ENCODE measurements at regions not wholly inside any gene's neighbourhood (a gene's known extent, or its start where the extent isn't known, plus 50 kb on each side); places are given as distances from the start of the nearest gene placed in this dataset.

DNA sequence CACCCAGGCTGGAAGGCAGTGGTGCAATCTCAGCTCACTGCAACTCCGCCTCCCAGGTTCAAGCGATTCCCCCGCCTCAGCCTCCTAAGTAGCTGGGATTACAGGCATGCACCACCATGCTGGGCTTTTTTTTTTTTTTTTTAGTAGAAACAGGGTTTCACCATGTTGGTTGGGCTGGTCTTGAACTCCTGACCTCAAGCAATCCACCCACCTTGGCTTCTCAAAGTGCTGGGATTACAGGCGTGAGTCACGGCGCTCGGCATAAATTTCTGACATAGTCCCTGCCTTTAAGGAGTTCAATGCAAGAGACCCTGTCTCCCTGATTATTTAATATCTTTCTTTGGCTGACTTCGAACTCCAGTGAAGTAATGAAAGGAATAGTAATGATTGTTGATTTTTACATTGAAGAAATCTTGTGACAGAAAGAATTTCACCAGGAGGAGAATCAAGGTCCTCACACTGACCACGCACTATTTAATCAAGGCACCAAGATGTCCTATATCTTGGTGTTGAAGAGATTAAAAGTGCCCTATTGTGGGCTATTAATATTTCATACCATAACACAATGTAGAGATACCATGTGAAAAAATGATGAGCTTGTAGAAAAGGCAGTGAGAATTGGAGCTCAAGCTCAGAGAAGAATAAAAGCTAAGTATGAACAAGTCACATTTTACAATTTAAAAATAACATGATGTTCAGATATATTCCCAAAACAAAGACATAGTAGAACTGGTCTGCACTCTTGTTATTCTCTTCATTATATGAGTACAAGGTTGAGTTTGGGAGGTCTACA lies 71.6 kb upstream of the BLID start:
- H3K27me3 ChIP-seq = no peaks in the 10 kb centered on the region
- intact Hi-C loops (cut with DNase I) = no loop called here
- TF ChIP-seq POLR2A (IDR thresholded peaks at IDR 0.05) (no peak), CTCF (IDR thresholded peaks at IDR 0.05) (no peak), EP300 (IDR thresholded peaks at IDR 0.05) (no peak)
- no peaks in the 10 kb centered on the region for H3K36me3 ChIP-seq
- peaks cover 1% of the 10 kb centered on the region for H3K4me1 ChIP-seq (ENCODE audit: insufficient read depth)
- no peak for DNase-seq
- 96 to 99% (median 98%) methylated on average over 9 of the region's 9 CpGs for WGBS, 3 donors
- no peak overlapping the region for H3K4me3 ChIP-seq
- no peak overlapping the region for H3K27ac ChIP-seq
- H3K9me3 ChIP-seq = no peaks in the 10 kb centered on the region

DNA sequence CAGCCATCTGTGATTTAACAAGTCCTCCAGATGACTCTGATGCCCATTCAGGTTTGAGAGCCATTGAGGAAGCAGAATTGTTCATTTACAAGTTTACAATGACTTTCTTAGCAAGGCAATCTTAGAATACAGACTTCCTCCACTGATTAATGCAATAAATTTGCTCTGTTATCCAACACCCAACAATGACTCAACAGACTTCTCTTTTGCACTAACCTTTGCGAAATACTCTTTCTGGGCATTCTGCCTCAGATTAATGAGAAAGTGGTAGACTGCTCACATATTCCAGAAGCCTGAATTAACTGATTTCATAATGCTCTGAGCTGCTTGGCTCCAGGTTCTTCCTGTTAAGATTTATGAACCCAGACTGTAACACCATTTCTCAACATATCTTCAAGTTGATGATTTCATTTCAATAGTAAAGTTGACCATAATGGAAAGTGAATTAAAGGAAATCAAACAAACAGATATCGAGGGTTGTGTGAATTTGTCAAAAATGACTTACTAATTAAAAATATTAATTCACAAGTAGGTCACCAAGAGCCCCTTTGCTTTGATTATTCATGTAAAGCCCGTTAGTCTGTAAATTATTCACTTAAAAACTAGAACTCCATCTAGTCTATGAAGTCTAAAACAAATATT lies 70.5 kb upstream of the BLID start:
- intact Hi-C loops (cut with DNase I) = no loop called here
- Histone ChIP-seq H3K27ac (no peak overlapping the region), H3K4me3 (no peak overlapping the region), H3K4me1 (ENCODE audit: insufficient read depth) (peaks cover 1% of the 10 kb centered on the region), H3K36me3 (no peaks in the 10 kb centered on the region), H3K27me3 (no peaks in the 10 kb centered on the region), H3K9me3 (no peaks in the 10 kb centered on the region)
- no peak for DNase-seq
- TF ChIP-seq EP300 (IDR thresholded peaks at IDR 0.05) (no peak), POLR2A (IDR thresholded peaks at IDR 0.05) (no peak), CTCF (IDR thresholded peaks at IDR 0.05) (no peak)
- WGBS, 3 donors = 67 to 89% (median 80%) methylated on average over 3 of the region's 3 CpGs

DNA sequence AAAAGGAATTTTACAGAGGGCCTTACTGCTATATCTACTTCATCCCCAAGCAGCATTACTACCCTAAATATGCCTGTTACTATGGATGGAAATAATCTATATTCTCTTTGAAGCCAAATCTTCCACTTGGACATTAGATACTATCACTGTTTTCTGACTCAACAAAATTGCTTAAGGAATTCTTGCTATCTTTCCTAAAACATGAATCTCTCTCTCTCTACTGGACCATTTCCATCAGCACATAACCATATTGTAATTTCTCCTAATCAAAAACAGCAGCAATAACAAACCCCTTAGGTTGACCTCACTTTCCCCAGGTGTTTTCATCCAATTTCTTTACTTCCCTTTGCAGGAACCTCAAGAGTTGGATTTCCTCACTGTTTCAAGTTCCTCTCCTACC lies 67.9 kb upstream of the BLID start:
- no peaks in the 10 kb centered on the region for H3K9me3 ChIP-seq
- no peak overlapping the region for H3K4me3 ChIP-seq
- DNase-seq = no peak
- H3K27me3 ChIP-seq = no peaks in the 10 kb centered on the region
- H3K36me3 ChIP-seq = no peaks in the 10 kb centered on the region
- intact Hi-C loops (cut with DNase I) = no loop called here
- H3K4me1 ChIP-seq (ENCODE audit: insufficient read depth) = no peaks in the 10 kb centered on the region
- no peak for TF ChIP-seq POLR2A (IDR thresholded peaks at IDR 0.05)
- no peak for TF ChIP-seq CTCF (IDR thresholded peaks at IDR 0.05)
- TF ChIP-seq EP300 (IDR thresholded peaks at IDR 0.05) = no peak
- H3K27ac ChIP-seq = no peak overlapping the region

GRCh38 chr11:122181893-122182292 lies 65.9 kb upstream of the BLID start:
- Histone ChIP-seq H3K4me3 (no peak overlapping the region), H3K36me3 (no peaks in the 10 kb centered on the region), H3K9me3 (no peaks in the 10 kb centered on the region), H3K27ac (no peak overlapping the region), H3K4me1 (ENCODE audit: insufficient read depth) (no peaks in the 10 kb centered on the region), H3K27me3 (no peaks in the 10 kb centered on the region)
- intact Hi-C loops (cut with DNase I) = no loop called here
- DNase-seq = no peak
- TF ChIP-seq POLR2A (IDR thresholded peaks at IDR 0.05) = no peak
- no peak for TF ChIP-seq EP300 (IDR thresholded peaks at IDR 0.05)
- no peak for TF ChIP-seq CTCF (IDR thresholded peaks at IDR 0.05)
- 86 to 98% (median 94%) methylated on average over 1 of the region's 1 CpG for WGBS, 3 donors

Data from ovary (tissue), 7 donors.